HFF-Myc (cell line): ENCODE measurements at regions not wholly inside any gene's neighbourhood (a gene's known extent, or its start where the extent isn't known, plus 50 kb on each side); places are given as distances from the start of the nearest gene placed in this dataset.

Experiments
- DNase-seq: peaks from one replicate; pipeline ENCODE4 v3.0.0-alpha.2; 2011; ENCODE audit warnings: low read depth; ENCODE audit errors: extremely low read depth
- H3K4me3 ChIP-seq: replicated peaks from 2 replicates; pipeline ENCODE4 v1.5.1; 2011; ENCODE audit warnings: low read depth, mild to moderate bottlenecking, control low read depth, low read length
- CTCF ChIP-seq: IDR thresholded peaks from 2 replicates; pipeline ENCODE4 v1.5.1; 2012; ENCODE audit warnings: mild to moderate bottlenecking, low read depth, low read length, control low read depth; ENCODE audit errors: missing control alignments

GRCh38 chr2:152875701-152876695, 157.6 kb downstream of the ARL6IP6 start:
- no peak for DNase-seq
- no peak for TF ChIP-seq CTCF
- H3K4me3 ChIP-seq, result no peak overlapping the region

GRCh38 chr2:152874955-152875354, 156.5 kb downstream of the ARL6IP6 start:
- H3K4me3 ChIP-seq, result no peak overlapping the region
- TF ChIP-seq CTCF, result no peak
- DNase-seq, result no peak

- no peak overlapping the region for H3K4me3 ChIP-seq
- no peak for TF ChIP-seq CTCF
- no peak for DNase-seq
Measured at GRCh38 chr2:152870239-152870638, 151.8 kb downstream of the ARL6IP6 start.

- no peak for DNase-seq
- no peak overlapping the region for H3K4me3 ChIP-seq
- no peak for TF ChIP-seq CTCF
Measured at GRCh38 chr2:152867397-152867796, 149.0 kb downstream of the ARL6IP6 start.

GRCh38 chr2:152864601-152865149, 146.3 kb downstream of the ARL6IP6 start:
- no peak for TF ChIP-seq CTCF
- no peak overlapping the region for H3K4me3 ChIP-seq
- DNase-seq, result no peak

GRCh38 chr2:152863826-152864225, 145.4 kb downstream of the ARL6IP6 start:
- no peak overlapping the region for H3K4me3 ChIP-seq
- no peak for TF ChIP-seq CTCF
- DNase-seq, result no peak
